NB4 (cell line): ENCODE measurements at regions not wholly inside any gene's neighbourhood (a gene's known extent, or its start where the extent isn't known, plus 50 kb on each side); places are given as distances from the start of the nearest gene placed in this dataset.

Experiments used
- CTCF ChIP-seq: IDR thresholded peaks from one replicate; pipeline ENCODE4 v1.5.1; 2012; ENCODE audit warnings: low read depth, low read length
- MAX ChIP-seq: IDR thresholded peaks from 2 replicates; pipeline ENCODE4 v1.6.1; 2011; ENCODE audit warnings: low read depth, low read length
- POLR2A ChIP-seq: IDR thresholded peaks from 2 replicates; pipeline ENCODE4 v1.6.1; 2011; ENCODE audit warnings: mild to moderate bottlenecking; ENCODE audit not compliant: insufficient read length; ENCODE audit errors: extremely low read depth

GRCh38 chr1:222257027-222257426, 290.9 kb downstream of the HHIPL2 start:
- no peak for TF ChIP-seq POLR2A
- no peak for TF ChIP-seq CTCF
- no peak for TF ChIP-seq MAX
